Tibial nerve (tissue), 3 donors: ENCODE measurements at regions not wholly inside any gene's neighbourhood (a gene's known extent, or its start where the extent isn't known, plus 50 kb on each side); places are given as distances from the start of the nearest gene placed in this dataset.

Source experiments
- POLR2A ChIP-seq, 2 donors: fragments of 450-650 bp; IDR thresholded peaks; one replicate each; pipeline ENCODE4 v1.6.1; 2017; ENCODE audit warnings: antibody characterized with exemption in 2 of 2, mild to moderate bottlenecking in 2 of 2, moderate library complexity in 2 of 2
- TF ChIP-seq, protein P1 (sequence below), 5 experiments: fragments of 200-600 bp in 3 of 5; fragments of 450-650 bp in 2 of 5; sonication (generic) in 3 of 5; IDR thresholded peaks; one replicate each; pipeline ENCODE4 v1.5.1; 2016 to 2019; ENCODE audit warnings: antibody characterized with exemption in 5 of 5, mild to moderate bottlenecking in 3 of 5, moderate library complexity in 2 of 5

DNA sequence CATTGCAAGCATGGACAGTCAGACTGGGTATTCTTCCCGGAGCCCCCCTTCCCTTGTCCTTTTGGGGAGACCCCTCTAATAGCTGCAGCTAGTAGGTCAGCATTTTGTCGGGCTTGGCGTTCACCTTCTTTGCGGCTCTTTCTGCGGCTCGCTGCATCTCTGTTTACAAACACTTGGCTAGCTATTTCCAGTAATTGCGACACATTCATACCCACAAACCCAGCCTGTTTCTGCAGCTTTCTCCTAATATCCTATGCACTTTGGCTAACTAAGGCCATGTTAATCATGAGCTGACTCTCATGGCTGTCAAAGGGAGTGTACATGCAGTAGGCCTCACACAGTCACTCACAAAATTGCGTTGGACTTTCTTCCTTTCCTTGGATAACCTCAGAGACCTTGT, 716.4 kb downstream of the AMY1C start:
- TF ChIP-seq, protein P1, sequence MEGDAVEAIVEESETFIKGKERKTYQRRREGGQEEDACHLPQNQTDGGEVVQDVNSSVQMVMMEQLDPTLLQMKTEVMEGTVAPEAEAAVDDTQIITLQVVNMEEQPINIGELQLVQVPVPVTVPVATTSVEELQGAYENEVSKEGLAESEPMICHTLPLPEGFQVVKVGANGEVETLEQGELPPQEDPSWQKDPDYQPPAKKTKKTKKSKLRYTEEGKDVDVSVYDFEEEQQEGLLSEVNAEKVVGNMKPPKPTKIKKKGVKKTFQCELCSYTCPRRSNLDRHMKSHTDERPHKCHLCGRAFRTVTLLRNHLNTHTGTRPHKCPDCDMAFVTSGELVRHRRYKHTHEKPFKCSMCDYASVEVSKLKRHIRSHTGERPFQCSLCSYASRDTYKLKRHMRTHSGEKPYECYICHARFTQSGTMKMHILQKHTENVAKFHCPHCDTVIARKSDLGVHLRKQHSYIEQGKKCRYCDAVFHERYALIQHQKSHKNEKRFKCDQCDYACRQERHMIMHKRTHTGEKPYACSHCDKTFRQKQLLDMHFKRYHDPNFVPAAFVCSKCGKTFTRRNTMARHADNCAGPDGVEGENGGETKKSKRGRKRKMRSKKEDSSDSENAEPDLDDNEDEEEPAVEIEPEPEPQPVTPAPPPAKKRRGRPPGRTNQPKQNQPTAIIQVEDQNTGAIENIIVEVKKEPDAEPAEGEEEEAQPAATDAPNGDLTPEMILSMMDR (IDR thresholded peaks at IDR 0.05), result no peak
- no peak for TF ChIP-seq POLR2A (IDR thresholded peaks at IDR 0.05)
